ENCODE measurements at regions not wholly inside any gene's neighbourhood (a gene's known extent, or its start where the extent isn't known, plus 50 kb on each side); places are given as distances from the start of the nearest gene placed in this dataset.

- TF ChIP-seq EZH2 (IDR thresholded peaks at IDR 0.05; ENCODE audit: borderline replicate concordance, low read length): no peak
- TF ChIP-seq, protein P1, sequence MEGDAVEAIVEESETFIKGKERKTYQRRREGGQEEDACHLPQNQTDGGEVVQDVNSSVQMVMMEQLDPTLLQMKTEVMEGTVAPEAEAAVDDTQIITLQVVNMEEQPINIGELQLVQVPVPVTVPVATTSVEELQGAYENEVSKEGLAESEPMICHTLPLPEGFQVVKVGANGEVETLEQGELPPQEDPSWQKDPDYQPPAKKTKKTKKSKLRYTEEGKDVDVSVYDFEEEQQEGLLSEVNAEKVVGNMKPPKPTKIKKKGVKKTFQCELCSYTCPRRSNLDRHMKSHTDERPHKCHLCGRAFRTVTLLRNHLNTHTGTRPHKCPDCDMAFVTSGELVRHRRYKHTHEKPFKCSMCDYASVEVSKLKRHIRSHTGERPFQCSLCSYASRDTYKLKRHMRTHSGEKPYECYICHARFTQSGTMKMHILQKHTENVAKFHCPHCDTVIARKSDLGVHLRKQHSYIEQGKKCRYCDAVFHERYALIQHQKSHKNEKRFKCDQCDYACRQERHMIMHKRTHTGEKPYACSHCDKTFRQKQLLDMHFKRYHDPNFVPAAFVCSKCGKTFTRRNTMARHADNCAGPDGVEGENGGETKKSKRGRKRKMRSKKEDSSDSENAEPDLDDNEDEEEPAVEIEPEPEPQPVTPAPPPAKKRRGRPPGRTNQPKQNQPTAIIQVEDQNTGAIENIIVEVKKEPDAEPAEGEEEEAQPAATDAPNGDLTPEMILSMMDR (IDR thresholded peaks at IDR 0.05; ENCODE audit: low read length): no peak
- H3K79me2 ChIP-seq (ENCODE audit: insufficient read depth, low read length): no peaks in the 10 kb centered on the region
- H3K36me3 ChIP-seq (ENCODE audit: insufficient read depth, low read length): no peaks in the 10 kb centered on the region
- H3K9me2 ChIP-seq (ENCODE audit: low read depth, low read length): no peaks in the 10 kb centered on the region
- no peak overlapping the region for H3K27ac ChIP-seq (ENCODE audit: low read depth, low read length, poor library complexity, severe bottlenecking)
- no peaks in the 10 kb centered on the region for H3K9me3 ChIP-seq (ENCODE audit: low read length)
- no peaks in the 10 kb centered on the region for H3K27me3 ChIP-seq (ENCODE audit: insufficient read depth, low read length)
- H3K4me1 ChIP-seq (ENCODE audit: insufficient read depth, low read length, severe bottlenecking): no peaks in the 10 kb centered on the region
- H3K9ac ChIP-seq (ENCODE audit: low read length): no peak overlapping the region
- no peaks in the 10 kb centered on the region for H4K20me1 ChIP-seq (ENCODE audit: insufficient read depth, low read length)
- H2AFZ ChIP-seq (ENCODE audit: low read length): no peak overlapping the region
- H3K4me3 ChIP-seq (ENCODE audit: low read depth, low read length, poor library complexity, severe bottlenecking): no peak overlapping the region
- H3K4me2 ChIP-seq (ENCODE audit: low read length): no peak overlapping the region
- no peaks in the 10 kb centered on the region for H3F3A ChIP-seq (ENCODE audit: insufficient read depth, low read length)
Observed at GRCh38 chr9:85276741-85277140, 465.0 kb downstream of the AGTPBP1 start.

DNA sequence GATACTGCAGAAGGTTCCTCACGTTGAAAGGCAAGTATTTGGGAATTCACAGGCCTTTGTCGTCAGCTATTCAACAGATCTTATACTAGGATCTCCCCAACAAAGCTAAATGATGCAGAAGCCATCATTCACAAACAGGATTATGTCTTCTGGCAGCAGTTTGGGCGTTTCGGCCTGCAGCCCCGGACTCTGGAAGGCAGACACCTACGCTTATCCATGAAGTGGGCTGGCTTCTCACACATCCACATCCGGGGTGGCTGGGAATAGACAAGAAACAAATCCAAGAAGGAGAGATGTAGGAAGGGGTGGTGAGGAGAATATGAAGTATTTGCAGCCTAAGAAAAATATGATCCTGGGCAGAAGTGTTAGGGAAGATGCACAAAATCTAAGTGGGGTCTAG is 471.9 kb downstream of the AGTPBP1 start:
- Histone ChIP-seq H3K4me1 (ENCODE audit: insufficient read depth, low read length, severe bottlenecking) (no peaks in the 10 kb centered on the region), H3F3A (ENCODE audit: insufficient read depth, low read length) (no peaks in the 10 kb centered on the region), H3K4me2 (ENCODE audit: low read length) (no peak overlapping the region), H3K79me2 (ENCODE audit: insufficient read depth, low read length) (no peaks in the 10 kb centered on the region), H4K20me1 (ENCODE audit: insufficient read depth, low read length) (no peaks in the 10 kb centered on the region), H3K4me3 (ENCODE audit: low read depth, low read length, poor library complexity, severe bottlenecking) (no peak overlapping the region), H3K36me3 (ENCODE audit: insufficient read depth, low read length) (no peaks in the 10 kb centered on the region), H3K9me3 (ENCODE audit: low read length) (no peaks in the 10 kb centered on the region), H3K9ac (ENCODE audit: low read length) (no peak overlapping the region), H3K27me3 (ENCODE audit: insufficient read depth, low read length) (no peaks in the 10 kb centered on the region), H3K9me2 (ENCODE audit: low read depth, low read length) (no peaks in the 10 kb centered on the region), H2AFZ (ENCODE audit: low read length) (no peak overlapping the region), H3K27ac (ENCODE audit: low read depth, low read length, poor library complexity, severe bottlenecking) (no peak overlapping the region)
- TF ChIP-seq EZH2 (IDR thresholded peaks at IDR 0.05; ENCODE audit: borderline replicate concordance, low read length): no peak
- TF ChIP-seq, protein P1 (IDR thresholded peaks at IDR 0.05; ENCODE audit: low read length): no peak

GRCh38 chr9:85268131-85268530 is 473.6 kb downstream of the AGTPBP1 start:
- TF ChIP-seq, protein P1 (IDR thresholded peaks at IDR 0.05; ENCODE audit: low read length): no peak
- TF ChIP-seq EZH2 (IDR thresholded peaks at IDR 0.05; ENCODE audit: borderline replicate concordance, low read length): no peak
- H3F3A ChIP-seq (ENCODE audit: insufficient read depth, low read length): no peaks in the 10 kb centered on the region
- no peaks in the 10 kb centered on the region for H3K27me3 ChIP-seq (ENCODE audit: insufficient read depth, low read length)
- no peak overlapping the region for H3K4me2 ChIP-seq (ENCODE audit: low read length)
- H3K4me1 ChIP-seq (ENCODE audit: insufficient read depth, low read length, severe bottlenecking): no peaks in the 10 kb centered on the region
- no peak overlapping the region for H2AFZ ChIP-seq (ENCODE audit: low read length)
- H3K79me2 ChIP-seq (ENCODE audit: insufficient read depth, low read length): no peaks in the 10 kb centered on the region
- H3K9ac ChIP-seq (ENCODE audit: low read length): no peak overlapping the region
- H3K27ac ChIP-seq (ENCODE audit: low read depth, low read length, poor library complexity, severe bottlenecking): no peak overlapping the region
- H3K4me3 ChIP-seq (ENCODE audit: low read depth, low read length, poor library complexity, severe bottlenecking): no peak overlapping the region
- H4K20me1 ChIP-seq (ENCODE audit: insufficient read depth, low read length): no peaks in the 10 kb centered on the region
- no peaks in the 10 kb centered on the region for H3K9me2 ChIP-seq (ENCODE audit: low read depth, low read length)
- H3K36me3 ChIP-seq (ENCODE audit: insufficient read depth, low read length): no peaks in the 10 kb centered on the region
- H3K9me3 ChIP-seq (ENCODE audit: low read length): no peaks in the 10 kb centered on the region
